OCI-M2 (cell line): ENCODE measurements at regions not wholly inside any gene's neighbourhood (a gene's known extent, or its start where the extent isn't known, plus 50 kb on each side); places are given as distances from the start of the nearest gene placed in this dataset.
"Not testable (repeated sequence)": the region's sequence is repeated elsewhere in the genome, so short reads cannot be mapped to it uniquely, and the experiment has no call there.

Experiments
- DNase-seq: peaks from one replicate; lab custom pipeline; 2025; ENCODE audit not compliant: unreplicated experiment; lab: John Stamatoyannopoulos, UW

DNA sequence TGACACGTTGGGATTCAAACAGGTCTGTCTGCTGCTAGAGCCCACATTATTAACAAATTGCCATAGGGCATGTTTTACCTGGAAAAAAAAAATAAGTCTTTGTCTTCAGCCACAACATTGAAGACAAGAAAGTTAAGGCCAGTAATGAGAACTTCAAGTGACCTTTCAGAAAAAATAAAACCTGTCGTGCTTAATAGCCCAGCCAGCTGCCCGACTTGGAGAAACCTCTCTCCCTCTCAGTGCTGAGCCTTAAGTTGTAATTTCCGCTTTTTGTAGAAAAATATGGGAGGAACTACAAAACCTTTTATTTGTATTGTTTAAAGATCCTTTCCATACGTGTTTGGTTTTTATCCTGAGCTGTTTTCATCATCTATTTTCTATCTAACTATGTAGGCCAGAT is 454.3 kb upstream of the SLITRK6 start:
- not testable (repeated sequence) for DNase-seq

DNA sequence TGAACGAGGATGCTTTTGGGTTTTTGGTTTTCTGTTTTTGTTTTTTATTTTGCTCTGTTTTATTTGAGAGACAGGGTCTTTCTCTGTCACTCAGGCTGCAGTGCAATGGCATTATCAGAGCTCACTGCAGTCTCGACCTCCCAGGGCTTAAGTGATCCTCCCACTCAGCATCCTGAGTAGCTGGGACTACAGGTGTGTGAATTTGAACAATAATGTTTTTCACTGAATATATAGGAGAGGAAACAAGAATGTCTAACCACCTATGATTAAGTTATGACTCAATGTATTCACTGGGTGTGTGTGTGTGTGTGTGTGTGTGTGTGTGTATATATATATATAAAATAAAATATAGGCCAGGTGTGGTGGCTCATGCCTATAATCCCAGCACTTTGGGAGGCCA is 456.6 kb upstream of the SLITRK6 start:
- DNase-seq, result not testable (repeated sequence)

DNA sequence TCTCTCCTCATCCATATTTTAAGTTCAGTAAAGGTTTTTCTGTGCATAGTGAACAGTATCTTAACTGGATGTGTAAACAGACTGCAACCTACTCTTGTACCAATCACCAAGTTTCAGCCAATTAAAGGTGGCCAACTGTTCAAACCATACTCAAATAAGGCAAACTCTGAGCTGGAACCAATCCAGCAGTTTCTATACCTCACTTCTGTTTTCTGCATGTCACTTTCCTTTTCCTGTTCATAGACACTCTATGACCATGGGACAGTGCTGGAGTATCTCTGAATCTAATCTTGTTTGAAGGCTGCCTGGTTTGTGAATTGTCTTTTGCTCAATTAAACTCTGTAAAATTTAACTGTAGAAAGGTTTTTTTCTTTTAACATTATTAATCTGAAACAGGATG is 470.3 kb upstream of the SLITRK6 start:
- no peak for DNase-seq

DNA sequence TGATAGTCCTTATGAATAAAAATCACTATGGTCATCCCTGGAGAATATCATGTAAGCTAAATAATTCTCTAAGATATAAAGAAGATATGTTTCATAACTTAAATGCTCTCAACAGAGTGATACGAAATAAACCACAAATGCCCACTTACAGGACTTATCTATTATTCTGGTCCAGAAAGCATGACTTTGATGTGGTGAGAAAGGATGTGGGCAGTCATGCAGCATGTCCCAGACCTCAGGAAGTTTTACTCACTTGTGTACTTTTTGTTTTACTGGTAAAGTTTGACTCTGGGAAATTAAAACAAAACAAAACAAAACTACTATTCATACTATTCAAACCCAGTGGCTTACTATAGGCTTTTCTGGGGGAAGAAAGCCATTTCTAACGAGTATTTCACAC is 483.2 kb upstream of the SLITRK6 start:
- no peak for DNase-seq

DNA sequence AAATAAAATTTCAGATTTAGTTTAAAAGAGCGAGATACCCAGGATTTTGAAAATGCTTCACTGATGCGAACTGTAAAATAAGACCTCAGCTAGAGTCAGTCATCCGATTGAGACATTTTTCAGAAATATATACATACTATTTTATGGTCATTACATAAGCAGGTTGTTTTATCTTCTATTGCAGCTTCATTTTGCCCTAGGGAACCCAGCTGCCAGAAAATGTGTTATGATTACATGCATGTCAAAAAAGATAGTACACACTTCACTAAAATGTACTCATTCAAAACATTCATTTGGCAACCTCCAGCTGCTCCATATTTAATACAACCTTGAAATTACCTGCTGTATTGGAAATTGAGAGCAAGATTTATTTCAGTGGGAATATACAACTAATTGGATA is 483.8 kb upstream of the SLITRK6 start:
- DNase-seq, result no peak

DNA sequence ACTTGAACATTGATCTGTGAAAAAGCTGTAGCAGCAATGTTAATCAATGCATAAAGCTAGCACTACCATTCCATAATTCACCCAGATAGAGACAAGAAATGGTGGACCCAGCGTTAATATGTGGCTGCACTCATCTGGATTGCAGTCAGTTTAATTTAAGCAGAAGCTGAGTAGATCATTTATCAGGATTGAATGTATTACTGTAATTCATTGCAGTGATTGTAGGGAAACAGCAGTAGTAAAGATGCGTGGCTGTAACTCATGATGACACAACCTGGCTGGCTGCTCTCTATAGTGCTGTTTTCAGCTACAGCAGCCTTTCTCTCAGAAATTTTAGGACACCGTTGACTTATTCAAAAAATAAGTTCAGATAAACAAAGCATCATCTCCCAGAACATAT is 499.5 kb upstream of the SLITRK6 start:
- DNase-seq, result no peak

DNA sequence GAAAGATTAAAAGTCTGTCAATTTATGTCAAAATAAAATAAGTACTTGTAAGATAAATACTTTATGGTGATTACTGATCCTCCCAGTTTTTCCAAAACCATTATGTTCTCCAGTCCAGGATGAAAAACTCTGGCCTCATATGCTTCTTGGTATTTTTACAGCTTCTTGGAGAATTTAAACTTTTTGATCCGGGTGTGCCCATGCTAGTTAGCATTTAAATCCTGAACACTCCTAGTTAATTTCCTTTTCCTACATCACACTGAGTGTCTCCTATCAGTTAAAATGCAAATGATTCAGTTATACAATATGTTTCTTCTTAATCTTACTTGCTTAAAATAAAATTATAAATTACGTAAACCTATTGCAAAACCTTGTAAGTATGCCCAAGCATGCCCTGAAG is 499.9 kb upstream of the SLITRK6 start:
- DNase-seq, result no peak

DNA sequence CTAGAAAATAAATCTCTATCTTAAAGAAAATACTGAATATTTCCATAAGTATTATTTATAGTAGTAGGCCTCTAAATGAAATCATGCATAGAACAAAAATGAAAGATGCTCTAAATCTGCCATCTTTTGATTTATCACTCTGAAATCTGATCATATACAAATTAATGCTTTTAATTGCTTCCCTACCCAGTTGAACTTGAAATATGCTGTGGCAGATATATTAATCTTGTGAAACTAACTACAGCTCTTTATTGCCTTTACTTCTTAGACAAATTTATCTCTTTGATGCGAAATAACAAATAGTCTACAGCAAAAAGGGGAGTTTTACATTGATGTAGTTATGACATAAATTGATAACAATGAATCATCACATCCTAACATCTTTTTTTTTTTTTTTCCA is 510.7 kb upstream of the SLITRK6 start:
- DNase-seq, result no peak

DNA sequence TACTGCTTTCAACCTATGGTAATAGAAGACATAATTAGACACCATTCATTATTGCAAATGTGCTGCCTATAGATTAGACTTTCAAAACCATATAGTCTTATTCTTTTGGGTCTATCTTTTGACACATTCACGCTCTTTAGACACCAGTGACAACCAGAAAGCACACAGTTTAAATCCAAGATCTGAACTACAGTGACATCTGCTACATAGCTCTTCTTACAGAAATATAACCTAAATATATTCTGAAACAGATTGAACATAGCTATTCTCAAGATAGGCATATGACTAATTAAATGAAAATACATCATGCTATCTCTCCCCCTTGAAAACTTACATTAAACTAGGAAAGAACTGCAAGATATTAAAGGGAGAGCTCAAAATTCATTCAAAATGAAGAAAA is 514.2 kb upstream of the SLITRK6 start:
- no peak for DNase-seq

DNA sequence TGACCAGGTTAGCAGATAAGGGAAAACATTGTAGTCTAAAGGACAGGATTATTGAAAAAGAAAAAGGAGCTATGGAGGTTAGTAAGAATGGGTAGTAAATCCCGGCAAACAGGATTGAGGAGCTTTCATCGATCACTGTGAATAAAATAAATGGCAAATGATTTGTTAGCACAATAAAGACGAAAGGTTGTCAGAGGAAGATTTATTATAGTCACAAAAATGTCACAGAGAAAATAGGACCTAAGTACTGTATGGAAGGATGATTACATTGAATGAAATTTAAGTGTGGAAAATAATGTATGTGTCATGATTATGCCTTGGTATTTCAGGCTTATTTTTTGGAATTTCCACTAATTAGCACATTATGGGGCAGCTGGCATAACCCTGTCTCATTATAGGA is 519.2 kb upstream of the SLITRK6 start:
- no peak for DNase-seq

DNA sequence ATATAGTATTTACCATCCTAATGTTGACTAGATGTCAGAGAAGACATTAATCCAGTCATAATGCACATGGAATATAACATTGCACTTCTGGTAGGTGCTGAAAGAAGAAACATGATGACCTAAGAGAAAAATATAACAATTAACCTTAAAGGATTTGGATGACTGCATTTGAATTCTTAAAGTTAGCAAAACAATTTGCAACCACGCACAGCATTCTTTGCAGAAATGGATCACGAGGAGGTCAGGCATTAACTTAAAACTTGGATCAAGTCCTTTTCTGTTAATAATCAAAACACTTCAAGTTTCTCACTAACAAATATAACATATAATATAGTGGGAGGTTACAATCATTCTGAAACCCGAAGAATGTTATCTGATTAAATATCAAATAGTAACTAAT is 525.0 kb upstream of the SLITRK6 start:
- no peak for DNase-seq

DNA sequence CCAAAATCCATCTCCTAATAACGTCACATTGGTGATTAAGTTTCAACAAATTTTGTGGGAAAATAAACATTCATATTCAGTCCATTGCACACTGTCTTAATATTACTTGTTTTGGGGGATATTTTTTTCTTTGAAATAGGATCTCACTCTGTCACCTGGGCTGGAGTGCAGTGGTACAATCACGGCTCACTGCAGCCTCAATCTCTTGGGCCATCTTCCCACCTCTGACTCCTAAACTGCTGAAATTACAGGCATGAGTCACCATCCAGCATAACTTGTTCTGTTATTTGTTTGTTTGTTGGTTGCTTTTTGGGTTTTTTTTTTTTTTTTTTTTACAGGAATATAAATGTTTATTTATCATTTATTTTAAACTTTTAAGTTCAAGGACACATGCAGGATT is 556.1 kb upstream of the SLITRK6 start:
- DNase-seq, result no peak

DNA sequence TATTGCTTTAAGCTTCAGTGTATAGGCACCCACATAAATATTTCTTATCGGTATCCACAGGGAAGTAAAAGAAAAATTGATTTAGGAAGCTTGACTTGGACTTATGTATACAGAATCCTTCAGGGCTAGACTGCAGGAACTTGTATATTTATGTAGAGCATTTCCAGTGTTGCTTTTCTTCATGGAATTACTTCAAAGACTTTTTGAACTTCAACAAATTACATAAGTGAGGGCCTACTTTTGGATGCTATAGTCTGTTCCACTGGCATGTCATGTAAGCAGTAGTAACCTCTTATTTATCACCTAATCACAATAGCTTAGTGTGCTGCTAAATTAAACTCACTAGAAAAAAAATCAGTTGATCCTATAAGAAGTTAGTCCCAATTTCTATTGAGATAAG is 557.9 kb upstream of the SLITRK6 start:
- no peak for DNase-seq

DNA sequence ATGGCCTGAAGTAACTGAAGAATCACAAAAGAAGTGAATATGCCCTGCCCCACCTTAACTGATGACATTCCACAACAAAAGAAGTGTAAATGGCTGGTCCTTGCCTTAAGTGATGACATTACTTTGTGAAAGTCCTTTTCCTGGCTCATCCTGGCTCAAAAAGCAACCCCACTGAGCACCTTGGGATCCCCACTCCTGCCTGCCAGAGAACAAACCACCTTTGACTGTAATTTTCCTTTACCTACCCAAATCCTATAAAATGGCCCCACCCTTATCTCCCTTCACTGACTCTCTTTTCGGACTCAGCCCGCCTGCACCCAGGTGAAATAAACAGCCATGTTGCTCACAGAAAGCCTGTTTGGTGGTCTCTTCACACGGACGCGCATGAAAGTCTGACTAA is 564.5 kb upstream of the SLITRK6 start:
- not testable (repeated sequence) for DNase-seq

DNA sequence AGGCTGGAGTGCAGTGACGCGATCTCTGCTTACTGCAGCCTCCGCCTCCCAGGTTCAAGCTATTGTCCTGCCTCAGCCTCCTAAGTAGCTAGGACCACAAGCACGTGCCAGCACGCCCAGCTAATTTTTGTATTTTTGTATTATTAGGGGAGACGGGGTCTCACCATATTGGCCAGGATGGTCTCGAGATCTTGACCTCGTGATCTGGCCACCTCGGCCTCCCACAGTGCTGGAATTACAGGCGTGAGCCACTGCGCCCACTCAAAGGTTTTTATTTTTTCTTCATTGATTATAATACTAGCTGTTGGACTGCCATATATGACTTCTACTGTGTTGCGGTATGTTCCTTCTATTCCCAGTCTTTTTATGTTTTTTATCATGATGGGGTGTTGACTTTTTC is 569.7 kb upstream of the SLITRK6 start:
- DNase-seq, result no peak

DNA sequence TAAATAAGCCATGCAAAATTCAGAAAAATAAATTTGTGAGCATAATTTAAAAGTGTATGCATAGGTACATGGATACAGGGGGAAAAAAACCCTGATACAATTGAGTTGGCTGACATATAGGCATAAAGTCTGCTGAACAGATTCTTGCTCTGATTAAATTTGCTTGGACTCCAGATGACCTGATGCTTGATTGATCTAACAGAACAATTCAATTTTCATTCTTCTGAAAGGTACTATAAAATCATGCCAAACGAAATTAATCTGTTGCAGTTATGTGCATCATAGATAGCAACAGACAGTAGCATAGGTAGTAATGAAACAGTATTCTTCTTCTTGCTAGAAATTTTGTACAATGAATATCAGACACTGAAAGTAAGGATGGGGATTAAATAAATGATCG is 578.2 kb upstream of the SLITRK6 start:
- no peak for DNase-seq

DNA sequence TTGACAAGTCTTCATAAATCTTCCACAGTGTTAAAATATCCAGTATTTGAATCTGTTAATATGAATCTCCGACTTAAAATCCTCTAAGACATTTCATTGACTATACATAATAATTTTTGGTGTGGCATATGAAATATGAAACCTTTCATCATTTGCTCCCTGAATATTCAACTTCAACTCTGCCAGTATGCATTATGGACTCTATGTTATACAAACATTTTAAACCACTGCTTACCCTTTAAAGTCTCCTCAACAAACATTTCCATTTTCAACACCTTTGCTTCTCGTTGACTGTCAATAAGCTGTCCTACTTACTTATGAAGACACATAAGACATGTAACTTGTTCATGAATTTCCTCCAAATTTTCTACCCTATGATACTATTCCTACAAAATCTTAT is 579.4 kb upstream of the SLITRK6 start:
- DNase-seq, result no peak

DNA sequence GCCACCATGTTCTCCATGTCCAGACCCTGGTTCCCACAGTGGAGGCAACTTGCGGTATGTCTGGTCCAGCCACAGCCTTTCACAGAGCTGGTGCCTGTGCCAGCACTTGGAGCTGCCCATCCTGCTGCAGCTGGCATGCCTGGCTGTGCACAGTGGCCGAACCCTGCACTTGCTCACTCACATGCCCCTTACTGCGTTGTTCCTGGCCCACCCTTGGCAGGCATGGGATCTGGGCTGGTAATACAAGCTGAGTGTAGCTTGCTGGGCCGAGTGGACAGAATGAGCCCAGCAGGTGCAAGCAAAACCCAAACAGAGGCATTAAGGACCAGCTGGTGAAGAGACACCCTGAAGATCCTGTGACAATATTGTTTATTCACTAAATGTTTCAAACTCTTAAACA is 583.9 kb upstream of the SLITRK6 start:
- DNase-seq, result no peak

DNA sequence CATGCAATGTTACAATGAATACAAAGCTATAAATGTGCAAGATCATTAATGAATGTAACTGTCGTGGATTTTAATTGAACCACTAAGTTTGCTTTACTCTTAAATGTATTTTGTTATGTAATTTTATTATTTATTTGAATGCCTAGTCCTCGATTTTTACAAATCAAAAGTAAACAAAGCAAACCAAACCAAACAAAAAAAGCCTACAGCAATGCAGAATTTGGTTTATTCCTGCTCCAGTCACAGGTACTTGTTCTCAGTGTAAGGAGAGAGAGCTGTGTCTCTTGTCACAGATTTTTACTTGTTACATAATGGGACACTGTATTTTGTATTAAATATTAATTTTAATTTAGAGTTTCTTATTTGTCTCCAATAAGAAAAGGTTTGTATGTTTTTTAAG is 584.3 kb upstream of the SLITRK6 start:
- no peak for DNase-seq

DNA sequence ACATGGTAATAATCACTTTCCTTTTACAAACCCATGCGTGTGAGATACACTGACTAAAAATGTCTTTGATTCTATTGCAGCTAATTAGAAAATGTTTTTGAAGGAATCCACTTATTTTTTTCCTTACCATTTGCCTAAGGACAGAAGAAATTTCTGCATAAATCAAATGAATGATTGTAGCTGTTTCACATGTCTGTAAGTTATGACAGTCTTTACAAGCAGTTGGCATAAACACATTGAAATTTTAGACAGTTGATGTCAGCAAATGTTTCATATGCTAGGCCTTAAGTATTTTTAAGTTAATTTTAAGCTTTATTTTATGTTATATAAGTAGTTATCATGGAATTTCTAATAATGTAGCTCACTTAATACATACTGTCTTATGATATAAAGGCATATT is 598.4 kb upstream of the SLITRK6 start:
- DNase-seq, result no peak

DNA sequence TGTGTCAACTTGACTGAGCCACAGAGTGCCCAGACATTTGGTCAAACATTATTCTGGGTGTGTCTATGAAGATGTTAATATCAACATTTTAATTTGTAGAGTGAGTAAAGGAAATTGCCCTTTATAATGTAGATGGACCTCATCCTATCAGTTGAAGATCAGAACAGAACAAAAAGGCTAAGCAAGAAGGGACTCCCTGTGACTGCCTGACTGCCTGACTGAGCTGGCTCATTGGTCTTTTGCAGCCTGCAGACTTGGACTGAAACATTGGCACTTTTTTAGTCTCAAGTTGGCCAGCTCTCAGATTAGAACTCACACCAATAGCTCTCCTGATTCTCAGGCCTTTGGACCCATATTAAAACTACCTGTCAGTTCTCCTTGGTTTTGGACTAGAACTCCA is 600.4 kb upstream of the SLITRK6 start:
- DNase-seq, result no peak

DNA sequence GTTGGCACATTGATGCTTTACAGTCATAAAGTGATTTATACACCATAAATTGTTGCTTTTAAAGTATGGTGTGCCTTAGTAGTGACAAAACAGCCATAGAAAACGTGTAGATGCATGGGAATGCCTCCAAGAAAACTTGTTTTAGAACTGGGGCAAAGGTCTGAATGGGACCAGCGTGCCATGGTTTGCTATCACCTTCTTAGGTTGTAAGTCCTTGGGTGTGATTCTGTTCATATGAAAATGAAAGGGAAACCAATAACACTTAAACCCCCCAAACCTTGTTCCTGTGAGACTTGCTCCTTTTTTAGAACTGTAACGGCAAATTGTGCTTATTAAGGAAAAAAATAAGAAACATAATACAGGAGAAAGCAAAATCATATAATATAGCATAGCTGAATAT is 603.3 kb upstream of the SLITRK6 start:
- no peak for DNase-seq

DNA sequence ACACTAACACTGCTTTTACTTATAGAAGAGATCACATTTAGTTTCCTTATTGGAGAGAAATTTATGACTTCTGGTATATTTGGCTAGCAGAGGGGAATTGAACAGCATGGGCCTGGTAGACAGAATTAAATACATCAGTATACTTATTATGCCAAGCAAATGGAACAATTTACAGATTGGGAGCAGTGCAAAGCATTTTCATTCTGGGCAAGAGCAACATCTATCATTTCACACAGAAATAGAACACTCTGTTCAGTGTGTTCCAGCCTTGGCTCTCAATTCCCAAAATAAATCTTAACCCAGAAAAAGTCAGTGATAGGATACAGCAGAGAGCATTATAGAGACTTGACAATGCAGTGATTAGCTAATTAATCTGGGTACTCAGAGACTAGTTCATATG is 604.0 kb upstream of the SLITRK6 start:
- DNase-seq, result no peak
